ENCODE measurements at regions not wholly inside any gene's neighbourhood (a gene's known extent, or its start where the extent isn't known, plus 50 kb on each side); places are given as distances from the start of the nearest gene placed in this dataset.
A peak's percentile ranks its signal among the peaks of the same experiment; 100 is the strongest.
"Not testable (repeated sequence)": the region's sequence is repeated elsewhere in the genome, so short reads cannot be mapped to it uniquely, and the experiment has no call there.

DNA sequence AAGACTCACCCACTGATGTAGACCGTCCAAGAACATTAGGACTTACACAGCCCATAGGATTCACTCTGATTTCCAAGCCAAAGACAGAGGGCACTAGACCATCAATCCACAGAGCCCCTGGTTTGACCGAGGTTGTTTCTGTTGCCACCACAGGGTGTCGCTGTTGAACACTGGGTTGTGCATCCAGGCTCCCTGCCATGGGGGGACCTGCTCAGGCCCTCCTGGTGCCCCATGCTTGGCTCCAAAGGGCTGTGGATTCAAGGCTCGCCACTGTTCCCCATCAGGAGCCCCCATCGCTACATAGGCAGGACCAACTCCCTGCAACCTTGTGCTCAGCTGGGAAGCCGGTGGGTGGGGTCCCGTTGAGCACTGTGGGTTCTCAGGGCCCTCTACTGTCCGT is 128.0 kb upstream of the ANO1 start:
- TF ChIP-seq, protein P1, sequence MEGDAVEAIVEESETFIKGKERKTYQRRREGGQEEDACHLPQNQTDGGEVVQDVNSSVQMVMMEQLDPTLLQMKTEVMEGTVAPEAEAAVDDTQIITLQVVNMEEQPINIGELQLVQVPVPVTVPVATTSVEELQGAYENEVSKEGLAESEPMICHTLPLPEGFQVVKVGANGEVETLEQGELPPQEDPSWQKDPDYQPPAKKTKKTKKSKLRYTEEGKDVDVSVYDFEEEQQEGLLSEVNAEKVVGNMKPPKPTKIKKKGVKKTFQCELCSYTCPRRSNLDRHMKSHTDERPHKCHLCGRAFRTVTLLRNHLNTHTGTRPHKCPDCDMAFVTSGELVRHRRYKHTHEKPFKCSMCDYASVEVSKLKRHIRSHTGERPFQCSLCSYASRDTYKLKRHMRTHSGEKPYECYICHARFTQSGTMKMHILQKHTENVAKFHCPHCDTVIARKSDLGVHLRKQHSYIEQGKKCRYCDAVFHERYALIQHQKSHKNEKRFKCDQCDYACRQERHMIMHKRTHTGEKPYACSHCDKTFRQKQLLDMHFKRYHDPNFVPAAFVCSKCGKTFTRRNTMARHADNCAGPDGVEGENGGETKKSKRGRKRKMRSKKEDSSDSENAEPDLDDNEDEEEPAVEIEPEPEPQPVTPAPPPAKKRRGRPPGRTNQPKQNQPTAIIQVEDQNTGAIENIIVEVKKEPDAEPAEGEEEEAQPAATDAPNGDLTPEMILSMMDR (IDR thresholded peaks at IDR 0.05; ENCODE audit: low read depth, low read length): peak; percentile 45
- no peak for DNase-seq (ENCODE audit: low read depth, low spot score)
- Histone ChIP-seq H3K27ac (ENCODE audit: low read depth, low read length) (no peak overlapping the region), H3K4me3 (ENCODE audit: low read depth, low read length) (no peak overlapping the region), H3K27me3 (ENCODE audit: control insufficient read depth, insufficient read depth, low read length) (peaks cover 2% of the 10 kb centered on the region), H3K9me3 (ENCODE audit: control insufficient read depth, insufficient read depth, low read length) (peaks cover 11% of the 10 kb centered on the region)
- CTCF ChIA-PET: interaction anchor here (0.6 kb wide), 1 partner anchor 9 kb away, joined by 3 read pairs; no protein-coding TSS in a partner anchor
- POLR2A ChIA-PET: no interaction called here

DNA sequence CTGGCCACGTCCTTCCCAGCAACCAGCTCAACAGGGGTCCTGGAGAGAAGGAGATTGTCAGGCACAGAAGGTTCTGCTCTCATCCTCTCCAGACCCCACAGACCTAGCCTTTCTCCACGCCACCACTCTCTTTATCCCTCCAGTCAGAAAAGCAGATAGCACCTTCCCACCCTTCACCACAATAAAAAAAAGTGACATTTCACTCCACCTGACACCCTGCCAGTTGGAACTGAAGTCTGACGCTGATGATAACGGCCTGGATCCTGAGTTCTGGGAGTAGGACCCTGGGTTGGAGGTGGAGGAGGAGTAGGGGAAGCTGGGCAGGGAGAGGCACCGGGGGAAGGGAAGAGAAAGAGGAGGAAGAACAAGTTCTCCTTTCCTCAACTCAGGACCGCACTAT is 127.5 kb upstream of the ANO1 start:
- Histone ChIP-seq H3K9me3 (ENCODE audit: control insufficient read depth, insufficient read depth, low read length) (peaks cover 11% of the 10 kb centered on the region), H3K27ac (ENCODE audit: low read depth, low read length) (no peak overlapping the region), H3K4me3 (ENCODE audit: low read depth, low read length) (no peak overlapping the region), H3K27me3 (ENCODE audit: control insufficient read depth, insufficient read depth, low read length) (peaks cover 2% of the 10 kb centered on the region)
- POLR2A ChIA-PET: no interaction called here
- DNase-seq (ENCODE audit: low read depth, low spot score): no peak
- CTCF ChIA-PET: no interaction called here
- TF ChIP-seq, protein P1 (IDR thresholded peaks at IDR 0.05; ENCODE audit: low read depth, low read length): no peak

DNA sequence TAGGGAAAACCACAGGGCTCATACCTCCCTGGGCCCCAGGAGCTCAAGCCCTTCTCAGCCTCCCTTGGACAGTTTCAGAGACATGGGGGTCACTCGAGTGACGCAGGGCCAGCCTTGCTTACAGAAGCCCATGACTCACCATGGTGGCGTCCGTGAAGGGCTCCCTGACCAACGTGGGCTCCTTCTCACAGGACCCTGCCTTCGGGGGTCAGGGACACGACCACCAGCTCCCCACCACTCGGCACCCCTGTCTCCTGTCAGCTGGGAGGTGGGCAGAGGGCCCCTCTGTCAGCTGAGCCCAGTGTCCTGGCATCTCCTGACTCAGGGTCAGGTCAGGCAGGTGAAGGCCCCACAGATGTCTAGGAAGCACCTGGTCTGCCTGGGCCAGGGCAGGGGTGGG is 126.3 kb upstream of the ANO1 start:
- POLR2A ChIA-PET: no interaction called here
- no peak overlapping the region for H3K27ac ChIP-seq (ENCODE audit: low read depth, low read length)
- DNase-seq (ENCODE audit: low read depth, low spot score): no peak
- H3K27me3 ChIP-seq (ENCODE audit: control insufficient read depth, insufficient read depth, low read length): no peaks in the 10 kb centered on the region
- no peak overlapping the region for H3K4me3 ChIP-seq (ENCODE audit: low read depth, low read length)
- TF ChIP-seq, protein P1 (IDR thresholded peaks at IDR 0.05; ENCODE audit: low read depth, low read length): no peak
- peaks cover 11% of the 10 kb centered on the region for H3K9me3 ChIP-seq (ENCODE audit: control insufficient read depth, insufficient read depth, low read length)
- CTCF ChIA-PET: no interaction called here

DNA sequence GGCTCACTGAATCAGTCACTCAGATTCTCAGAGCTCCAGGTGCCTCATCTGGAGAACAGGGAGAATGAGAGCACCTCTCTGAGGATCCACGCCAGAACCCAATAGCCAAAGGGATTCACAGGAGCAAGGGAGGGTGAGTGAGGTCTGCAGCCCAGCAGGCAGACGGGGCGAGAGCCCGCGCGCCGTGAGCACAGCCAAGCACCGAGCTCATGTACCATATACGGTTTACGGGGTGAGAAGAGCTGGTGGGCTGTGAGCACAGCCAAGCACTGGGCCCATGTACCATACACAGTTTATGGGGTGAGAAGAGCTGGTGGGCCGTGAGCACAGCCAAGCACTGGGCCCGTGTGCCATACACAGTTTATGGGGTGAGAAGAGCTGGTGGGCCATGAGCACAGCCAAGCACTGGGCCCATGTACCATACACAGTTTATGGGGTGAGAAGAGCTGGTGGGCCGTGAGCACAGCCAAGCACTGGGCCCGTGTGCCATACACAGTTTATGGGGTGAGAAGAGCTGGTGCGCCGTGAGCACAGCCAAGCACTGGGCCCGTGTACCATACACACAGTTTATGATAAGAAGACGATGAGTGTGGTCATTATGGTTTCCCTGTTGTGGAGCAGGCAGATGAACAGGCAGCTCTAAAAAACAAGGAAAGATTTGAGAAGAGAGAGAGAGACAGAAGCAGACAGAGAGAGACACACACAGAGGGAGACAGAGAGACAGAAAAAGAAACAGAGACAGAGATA is 125.7 kb upstream of the ANO1 start:
- H3K9me3 ChIP-seq (ENCODE audit: control insufficient read depth, insufficient read depth, low read length): peaks cover 11% of the 10 kb centered on the region
- H3K27me3 ChIP-seq (ENCODE audit: control insufficient read depth, insufficient read depth, low read length); H3K4me3 ChIP-seq (ENCODE audit: low read depth, low read length); CTCF ChIA-PET; DNase-seq (ENCODE audit: low read depth, low spot score); H3K27ac ChIP-seq (ENCODE audit: low read depth, low read length); POLR2A ChIA-PET: not testable (repeated sequence)

DNA sequence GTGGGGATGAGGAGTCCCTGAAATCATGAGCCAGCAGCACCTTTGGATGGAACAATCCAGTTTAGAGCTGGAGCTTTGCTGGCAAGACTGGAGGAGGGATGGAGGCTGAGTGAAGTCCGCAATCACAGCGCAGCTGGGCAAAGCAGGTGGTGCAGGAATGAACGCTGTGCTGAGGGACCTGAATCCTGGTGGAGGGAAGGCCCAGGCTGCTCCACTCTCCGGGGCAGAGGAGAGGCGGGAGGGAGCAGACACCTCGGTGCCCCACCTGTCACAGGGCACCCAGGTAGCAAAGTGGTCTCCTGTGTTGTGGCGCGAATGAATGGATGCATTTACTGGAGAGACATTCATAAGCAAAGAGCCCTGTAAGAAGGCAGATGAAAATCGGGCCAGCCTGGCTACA is 124.8 kb upstream of the ANO1 start:
- Histone ChIP-seq H3K9me3 (ENCODE audit: control insufficient read depth, insufficient read depth, low read length) (peaks cover 11% of the 10 kb centered on the region), H3K4me3 (ENCODE audit: low read depth, low read length) (no peak overlapping the region), H3K27me3 (ENCODE audit: control insufficient read depth, insufficient read depth, low read length) (no peaks in the 10 kb centered on the region), H3K27ac (ENCODE audit: low read depth, low read length) (no peak overlapping the region)
- CTCF ChIA-PET: no interaction called here
- no peak for DNase-seq (ENCODE audit: low read depth, low spot score)
- POLR2A ChIA-PET: no interaction called here
- TF ChIP-seq, protein P1 (IDR thresholded peaks at IDR 0.05; ENCODE audit: low read depth, low read length): no peak

Data from AG04450 (cell line).